ENCODE measurements at regions not wholly inside any gene's neighbourhood (a gene's known extent, or its start where the extent isn't known, plus 50 kb on each side); places are given as distances from the start of the nearest gene placed in this dataset.

GRCh38 chr3:34351882-34352777, 553.7 kb downstream of the PDCD6IP start:
- Histone ChIP-seq H3K9me3 (ENCODE audit: control insufficient read depth in 1 of 2, low read length in 2 of 2) (no peaks in the 10 kb centered on the region), H3K27ac (ENCODE audit: low read depth, low read length) (no peak overlapping the region), H3K4me1 (ENCODE audit: control insufficient read depth in 1 of 2, insufficient read depth in 2 of 2, low read length in 2 of 2) (peaks cover 0 to 7% of the 10 kb centered on the region in 2 donors), H3K27me3 (ENCODE audit: control insufficient read depth in 1 of 2, insufficient read depth in 2 of 2, low read length in 2 of 2) (no peaks in the 10 kb centered on the region), H3K4me3 (ENCODE audit: low read depth in 1 of 2, low read length in 2 of 2) (no peak overlapping the region), H3K9ac (ENCODE audit: low read depth in 1 of 2, low read length in 2 of 2) (no peak overlapping the region), H3K36me3 (ENCODE audit: control insufficient read depth in 1 of 2, insufficient read depth in 2 of 2, low read length in 2 of 2) (no peaks in the 10 kb centered on the region)

- no peaks in the 10 kb centered on the region for H3K27me3 ChIP-seq (ENCODE audit: control insufficient read depth in 1 of 2, insufficient read depth in 2 of 2, low read length in 2 of 2)
- H3K36me3 ChIP-seq (ENCODE audit: control insufficient read depth in 1 of 2, insufficient read depth in 2 of 2, low read length in 2 of 2): no peaks in the 10 kb centered on the region
- H3K4me3 ChIP-seq (ENCODE audit: low read depth in 1 of 2, low read length in 2 of 2): no peak overlapping the region
- H3K4me1 ChIP-seq (ENCODE audit: control insufficient read depth in 1 of 2, insufficient read depth in 2 of 2, low read length in 2 of 2): peaks cover 0 to 7% of the 10 kb centered on the region in 2 donors
- no peak overlapping the region for H3K9ac ChIP-seq (ENCODE audit: low read depth in 1 of 2, low read length in 2 of 2)
- H3K27ac ChIP-seq (ENCODE audit: low read depth, low read length): no peak overlapping the region
- no peaks in the 10 kb centered on the region for H3K9me3 ChIP-seq (ENCODE audit: control insufficient read depth in 1 of 2, low read length in 2 of 2)
Measured at GRCh38 chr3:34352778-34353331, 554.4 kb downstream of the PDCD6IP start.

GRCh38 chr3:34357461-34357860, 559.0 kb downstream of the PDCD6IP start:
- no peaks in the 10 kb centered on the region for H3K4me1 ChIP-seq (ENCODE audit: control insufficient read depth in 1 of 2, insufficient read depth in 2 of 2, low read length in 2 of 2)
- H3K27me3 ChIP-seq (ENCODE audit: control insufficient read depth in 1 of 2, insufficient read depth in 2 of 2, low read length in 2 of 2): no peaks in the 10 kb centered on the region
- H3K9me3 ChIP-seq (ENCODE audit: control insufficient read depth in 1 of 2, low read length in 2 of 2): no peaks in the 10 kb centered on the region
- H3K9ac ChIP-seq (ENCODE audit: low read depth in 1 of 2, low read length in 2 of 2): no peak overlapping the region
- no peak overlapping the region for H3K4me3 ChIP-seq (ENCODE audit: low read depth in 1 of 2, low read length in 2 of 2)
- no peak overlapping the region for H3K27ac ChIP-seq (ENCODE audit: low read depth, low read length)
- no peaks in the 10 kb centered on the region for H3K36me3 ChIP-seq (ENCODE audit: control insufficient read depth in 1 of 2, insufficient read depth in 2 of 2, low read length in 2 of 2)

- H3K4me3 ChIP-seq (ENCODE audit: low read depth in 1 of 2, low read length in 2 of 2): no peak overlapping the region
- no peak overlapping the region for H3K27ac ChIP-seq (ENCODE audit: low read depth, low read length)
- H3K36me3 ChIP-seq (ENCODE audit: control insufficient read depth in 1 of 2, insufficient read depth in 2 of 2, low read length in 2 of 2): no peaks in the 10 kb centered on the region
- no peaks in the 10 kb centered on the region for H3K27me3 ChIP-seq (ENCODE audit: control insufficient read depth in 1 of 2, insufficient read depth in 2 of 2, low read length in 2 of 2)
- no peaks in the 10 kb centered on the region for H3K9me3 ChIP-seq (ENCODE audit: control insufficient read depth in 1 of 2, low read length in 2 of 2)
- no peak overlapping the region for H3K9ac ChIP-seq (ENCODE audit: low read depth in 1 of 2, low read length in 2 of 2)
- no peaks in the 10 kb centered on the region for H3K4me1 ChIP-seq (ENCODE audit: control insufficient read depth in 1 of 2, insufficient read depth in 2 of 2, low read length in 2 of 2)
Measured at GRCh38 chr3:34359064-34359463, 560.6 kb downstream of the PDCD6IP start.

- Histone ChIP-seq H3K9ac (ENCODE audit: low read depth in 1 of 2, low read length in 2 of 2) (no peak overlapping the region), H3K36me3 (ENCODE audit: control insufficient read depth in 1 of 2, insufficient read depth in 2 of 2, low read length in 2 of 2) (no peaks in the 10 kb centered on the region), H3K9me3 (ENCODE audit: control insufficient read depth in 1 of 2, low read length in 2 of 2) (no peaks in the 10 kb centered on the region), H3K4me3 (ENCODE audit: low read depth in 1 of 2, low read length in 2 of 2) (no peak overlapping the region), H3K27ac (ENCODE audit: low read depth, low read length) (no peak overlapping the region), H3K27me3 (ENCODE audit: control insufficient read depth in 1 of 2, insufficient read depth in 2 of 2, low read length in 2 of 2) (no peaks in the 10 kb centered on the region), H3K4me1 (ENCODE audit: control insufficient read depth in 1 of 2, insufficient read depth in 2 of 2, low read length in 2 of 2) (no peaks in the 10 kb centered on the region)
Measured at GRCh38 chr3:34360713-34361112, 562.3 kb downstream of the PDCD6IP start.

- Histone ChIP-seq H3K4me3 (ENCODE audit: low read depth in 1 of 2, low read length in 2 of 2) (no peak overlapping the region), H3K27ac (ENCODE audit: low read depth, low read length) (no peak overlapping the region), H3K9ac (ENCODE audit: low read depth in 1 of 2, low read length in 2 of 2) (no peak overlapping the region), H3K4me1 (ENCODE audit: control insufficient read depth in 1 of 2, insufficient read depth in 2 of 2, low read length in 2 of 2) (no peaks in the 10 kb centered on the region), H3K36me3 (ENCODE audit: control insufficient read depth in 1 of 2, insufficient read depth in 2 of 2, low read length in 2 of 2) (no peaks in the 10 kb centered on the region), H3K27me3 (ENCODE audit: control insufficient read depth in 1 of 2, insufficient read depth in 2 of 2, low read length in 2 of 2) (no peaks in the 10 kb centered on the region), H3K9me3 (ENCODE audit: control insufficient read depth in 1 of 2, low read length in 2 of 2) (no peaks in the 10 kb centered on the region)
Measured at GRCh38 chr3:34361921-34362320, 563.5 kb downstream of the PDCD6IP start.

- Histone ChIP-seq H3K27me3 (ENCODE audit: control insufficient read depth in 1 of 2, insufficient read depth in 2 of 2, low read length in 2 of 2) (no peaks in the 10 kb centered on the region), H3K4me3 (ENCODE audit: low read depth in 1 of 2, low read length in 2 of 2) (no peak overlapping the region), H3K9ac (ENCODE audit: low read depth in 1 of 2, low read length in 2 of 2) (no peak overlapping the region), H3K9me3 (ENCODE audit: control insufficient read depth in 1 of 2, low read length in 2 of 2) (no peaks in the 10 kb centered on the region), H3K36me3 (ENCODE audit: control insufficient read depth in 1 of 2, insufficient read depth in 2 of 2, low read length in 2 of 2) (no peaks in the 10 kb centered on the region), H3K4me1 (ENCODE audit: control insufficient read depth in 1 of 2, insufficient read depth in 2 of 2, low read length in 2 of 2) (no peaks in the 10 kb centered on the region), H3K27ac (ENCODE audit: low read depth, low read length) (no peak overlapping the region)
Measured at GRCh38 chr3:34362910-34363309, 564.5 kb downstream of the PDCD6IP start.

- no peak overlapping the region for H3K9ac ChIP-seq (ENCODE audit: low read depth in 1 of 2, low read length in 2 of 2)
- no peak overlapping the region for H3K27ac ChIP-seq (ENCODE audit: low read depth, low read length)
- H3K4me3 ChIP-seq (ENCODE audit: low read depth in 1 of 2, low read length in 2 of 2): no peak overlapping the region
- H3K4me1 ChIP-seq (ENCODE audit: control insufficient read depth in 1 of 2, insufficient read depth in 2 of 2, low read length in 2 of 2): no peaks in the 10 kb centered on the region
- H3K9me3 ChIP-seq (ENCODE audit: control insufficient read depth in 1 of 2, low read length in 2 of 2): no peaks in the 10 kb centered on the region
- H3K36me3 ChIP-seq (ENCODE audit: control insufficient read depth in 1 of 2, insufficient read depth in 2 of 2, low read length in 2 of 2): no peaks in the 10 kb centered on the region
- no peaks in the 10 kb centered on the region for H3K27me3 ChIP-seq (ENCODE audit: control insufficient read depth in 1 of 2, insufficient read depth in 2 of 2, low read length in 2 of 2)
Measured at GRCh38 chr3:34363881-34364280, 565.5 kb downstream of the PDCD6IP start.

GRCh38 chr3:34364335-34364734, 565.9 kb downstream of the PDCD6IP start:
- Histone ChIP-seq H3K4me3 (ENCODE audit: low read depth in 1 of 2, low read length in 2 of 2) (no peak overlapping the region), H3K27me3 (ENCODE audit: control insufficient read depth in 1 of 2, insufficient read depth in 2 of 2, low read length in 2 of 2) (no peaks in the 10 kb centered on the region), H3K36me3 (ENCODE audit: control insufficient read depth in 1 of 2, insufficient read depth in 2 of 2, low read length in 2 of 2) (no peaks in the 10 kb centered on the region), H3K9me3 (ENCODE audit: control insufficient read depth in 1 of 2, low read length in 2 of 2) (no peaks in the 10 kb centered on the region), H3K4me1 (ENCODE audit: control insufficient read depth in 1 of 2, insufficient read depth in 2 of 2, low read length in 2 of 2) (no peaks in the 10 kb centered on the region), H3K27ac (ENCODE audit: low read depth, low read length) (no peak overlapping the region), H3K9ac (ENCODE audit: low read depth in 1 of 2, low read length in 2 of 2) (no peak overlapping the region)

GRCh38 chr3:34365231-34365630, 566.8 kb downstream of the PDCD6IP start:
- Histone ChIP-seq H3K4me1 (ENCODE audit: control insufficient read depth in 1 of 2, insufficient read depth in 2 of 2, low read length in 2 of 2) (no peaks in the 10 kb centered on the region), H3K9ac (ENCODE audit: low read depth in 1 of 2, low read length in 2 of 2) (no peak overlapping the region), H3K27me3 (ENCODE audit: control insufficient read depth in 1 of 2, insufficient read depth in 2 of 2, low read length in 2 of 2) (no peaks in the 10 kb centered on the region), H3K27ac (ENCODE audit: low read depth, low read length) (no peak overlapping the region), H3K36me3 (ENCODE audit: control insufficient read depth in 1 of 2, insufficient read depth in 2 of 2, low read length in 2 of 2) (no peaks in the 10 kb centered on the region), H3K4me3 (ENCODE audit: low read depth in 1 of 2, low read length in 2 of 2) (no peak overlapping the region), H3K9me3 (ENCODE audit: control insufficient read depth in 1 of 2, low read length in 2 of 2) (no peaks in the 10 kb centered on the region)
